MCF 10A (cell line): ENCODE measurements at regions not wholly inside any gene's neighbourhood (a gene's known extent, or its start where the extent isn't known, plus 50 kb on each side); places are given as distances from the start of the nearest gene placed in this dataset.

Source experiments
- BruUV-seq: library from RNA; stranded (reverse); fragments of 400-500 nt; replicated peaks from 2 replicates; lab custom pipeline; 2021; lab: Mats Ljungman, UMichigan
- CTCF ChIA-PET: fragments of 300-600 bp; sonication (Branson Sonifier 250); formaldehyde crosslinking; extraction: SDS; loops from one replicate; lab custom pipeline; 2021; ENCODE audit warnings: antibody characterized with exemption, inconsistent platforms; lab: Yijun Ruan, JAX
- POLR2A ChIA-PET: fragments of 300-600, 350-650 bp; sonication (Branson Sonifier 250); formaldehyde crosslinking; extraction: SDS; loops from one replicate; lab custom pipeline; 2020; ENCODE audit warnings: antibody characterized with exemption, inconsistent platforms; lab: Yijun Ruan, JAX
- DNase-seq: peaks from one replicate; pipeline ENCODE4 v3.0.0-alpha.2; 2018; ENCODE audit not compliant: unreplicated experiment
- H3K27ac Mint-ChIP-seq: one replicate; pipeline ENCODE4 v1.8.0; 2022; ENCODE audit warnings: mild to moderate bottlenecking, low read depth, mixed read lengths; ENCODE audit not compliant: unreplicated experiment
- H3K27me3 Mint-ChIP-seq: one replicate; pipeline ENCODE4 v1.8.0; 2022; ENCODE audit warnings: mixed read lengths; ENCODE audit not compliant: insufficient read depth, unreplicated experiment
- H3K36me3 Mint-ChIP-seq: one replicate; pipeline ENCODE4 v1.8.0; 2022; ENCODE audit warnings: mild to moderate bottlenecking, moderate library complexity, mixed read lengths; ENCODE audit not compliant: insufficient read depth, unreplicated experiment
- H3K4me1 Mint-ChIP-seq: one replicate; pipeline ENCODE4 v1.8.0; 2022; ENCODE audit warnings: mixed read lengths; ENCODE audit not compliant: insufficient read depth, unreplicated experiment
- H3K4me3 Mint-ChIP-seq: one replicate; pipeline ENCODE4 v1.8.0; 2022; ENCODE audit warnings: mild to moderate bottlenecking, moderate library complexity, mixed read lengths; ENCODE audit not compliant: unreplicated experiment
- H3K9me3 Mint-ChIP-seq: one replicate; pipeline ENCODE4 v1.8.0; 2022; ENCODE audit warnings: mixed read lengths; ENCODE audit not compliant: unreplicated experiment
- intact Hi-C: fragments of 100-400 bp; cut with micrococcal nuclease; formaldehyde crosslinking; loops from 2 replicates; pipeline ENCODE4 v1.14.1; 2022
- TF ChIP-seq, protein P1 (sequence below): fragments of 200-600 bp; IDR thresholded peaks from one replicate; pipeline ENCODE4 v1.8.0; 2022; ENCODE audit warnings: antibody characterized with exemption, mild to moderate bottlenecking; ENCODE audit not compliant: unreplicated experiment

DNA sequence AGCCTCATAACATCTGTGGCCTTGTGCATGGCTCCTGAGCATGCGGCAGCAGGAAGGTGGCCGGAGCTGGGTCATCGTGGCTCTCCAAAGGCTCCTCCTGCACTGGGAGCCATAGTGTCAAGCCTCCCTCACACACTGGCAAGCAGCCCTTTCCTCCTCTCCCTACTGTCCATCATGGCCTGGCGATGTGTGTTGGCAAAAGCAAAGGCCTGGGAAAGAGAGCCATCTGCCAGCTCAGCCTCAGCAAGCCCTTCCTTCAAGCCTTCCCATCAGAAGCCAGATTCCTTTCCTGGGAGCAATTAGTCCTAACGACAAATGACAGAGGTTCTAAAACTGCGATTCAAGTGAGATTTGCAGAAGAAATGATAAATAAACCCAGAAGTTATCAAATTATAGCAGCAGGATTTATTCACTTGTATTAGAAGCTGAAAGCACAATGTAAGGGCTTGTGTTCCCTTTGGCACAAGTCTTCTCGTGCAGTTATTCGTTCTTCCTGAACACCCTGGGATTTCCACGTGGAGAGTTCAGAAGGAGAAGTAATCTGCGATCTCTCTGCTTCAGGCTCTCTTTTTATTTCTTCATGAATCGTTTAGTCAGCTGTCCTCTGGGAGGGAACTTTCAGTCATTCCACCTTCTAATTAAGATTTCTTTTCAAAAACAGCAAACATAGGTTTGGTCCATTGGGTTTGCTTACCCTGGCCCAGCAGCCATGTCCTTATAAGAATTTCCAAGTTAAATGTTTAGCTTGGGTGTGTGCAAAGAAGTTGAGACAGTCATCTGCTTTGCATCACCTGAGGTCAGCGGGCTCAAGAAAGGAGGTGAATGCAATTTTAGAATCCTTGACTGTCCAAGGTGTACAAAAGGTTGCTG is 110.3 kb upstream of the TMC3 start:
- no peak overlapping the region for H3K4me3 Mint-ChIP-seq
- no peaks in the 10 kb centered on the region for H3K4me1 Mint-ChIP-seq
- ChIA-PET POLR2A (interaction anchor here (0.7 kb wide), 1 partner anchor 39 kb away, joined by 3 read pairs; no protein-coding TSS in a partner anchor), CTCF (interaction anchor here (0.6 to 1.0 kb wide), 4 partner anchors 14 to 780 kb away, joined by 3 to 5 read pairs (median 4); no protein-coding TSS in a partner anchor)
- TF ChIP-seq, protein P1, sequence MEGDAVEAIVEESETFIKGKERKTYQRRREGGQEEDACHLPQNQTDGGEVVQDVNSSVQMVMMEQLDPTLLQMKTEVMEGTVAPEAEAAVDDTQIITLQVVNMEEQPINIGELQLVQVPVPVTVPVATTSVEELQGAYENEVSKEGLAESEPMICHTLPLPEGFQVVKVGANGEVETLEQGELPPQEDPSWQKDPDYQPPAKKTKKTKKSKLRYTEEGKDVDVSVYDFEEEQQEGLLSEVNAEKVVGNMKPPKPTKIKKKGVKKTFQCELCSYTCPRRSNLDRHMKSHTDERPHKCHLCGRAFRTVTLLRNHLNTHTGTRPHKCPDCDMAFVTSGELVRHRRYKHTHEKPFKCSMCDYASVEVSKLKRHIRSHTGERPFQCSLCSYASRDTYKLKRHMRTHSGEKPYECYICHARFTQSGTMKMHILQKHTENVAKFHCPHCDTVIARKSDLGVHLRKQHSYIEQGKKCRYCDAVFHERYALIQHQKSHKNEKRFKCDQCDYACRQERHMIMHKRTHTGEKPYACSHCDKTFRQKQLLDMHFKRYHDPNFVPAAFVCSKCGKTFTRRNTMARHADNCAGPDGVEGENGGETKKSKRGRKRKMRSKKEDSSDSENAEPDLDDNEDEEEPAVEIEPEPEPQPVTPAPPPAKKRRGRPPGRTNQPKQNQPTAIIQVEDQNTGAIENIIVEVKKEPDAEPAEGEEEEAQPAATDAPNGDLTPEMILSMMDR, result no peak
- no peak for DNase-seq
- no peaks in the 10 kb centered on the region for H3K27me3 Mint-ChIP-seq
- no peak overlapping the region for H3K27ac Mint-ChIP-seq
- no peaks in the 10 kb centered on the region for H3K36me3 Mint-ChIP-seq
- H3K9me3 Mint-ChIP-seq, result no peaks in the 10 kb centered on the region
- no TSS peak for BruUV-seq
- intact Hi-C loops, result loop anchor here (5.0 kb wide), 1 partner anchor 268 kb away; no protein-coding TSS in a partner anchor

DNA sequence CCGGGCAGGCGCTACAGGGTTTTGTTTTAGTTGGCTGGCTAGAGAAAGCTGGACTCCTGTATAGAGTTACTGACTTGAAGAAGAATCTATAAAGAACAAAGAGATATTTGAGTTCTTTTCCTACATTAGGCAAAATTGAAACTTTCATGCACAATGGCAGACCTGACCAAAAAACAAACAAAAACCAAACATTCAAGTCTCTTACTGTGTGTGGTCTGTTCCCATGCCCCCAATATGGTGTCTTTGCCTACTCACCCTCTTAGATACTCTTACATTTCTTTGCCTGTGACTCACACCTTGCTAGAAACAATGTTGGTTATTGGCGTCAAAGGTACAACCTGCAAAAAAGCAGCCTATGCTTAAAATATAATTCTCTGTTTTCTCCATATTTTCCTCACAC is 109.5 kb upstream of the TMC3 start:
- no peaks in the 10 kb centered on the region for H3K36me3 Mint-ChIP-seq
- H3K4me3 Mint-ChIP-seq, result no peak overlapping the region
- no peak overlapping the region for H3K27ac Mint-ChIP-seq
- TF ChIP-seq, protein P1, result no peak
- ChIA-PET POLR2A (no interaction called here), CTCF (no interaction called here)
- no peaks in the 10 kb centered on the region for H3K4me1 Mint-ChIP-seq
- no peaks in the 10 kb centered on the region for H3K27me3 Mint-ChIP-seq
- intact Hi-C loops, result loop anchor here (5.0 kb wide), 1 partner anchor 269 kb away; no protein-coding TSS in a partner anchor
- DNase-seq, result no peak
- no TSS peak for BruUV-seq
- no peaks in the 10 kb centered on the region for H3K9me3 Mint-ChIP-seq

DNA sequence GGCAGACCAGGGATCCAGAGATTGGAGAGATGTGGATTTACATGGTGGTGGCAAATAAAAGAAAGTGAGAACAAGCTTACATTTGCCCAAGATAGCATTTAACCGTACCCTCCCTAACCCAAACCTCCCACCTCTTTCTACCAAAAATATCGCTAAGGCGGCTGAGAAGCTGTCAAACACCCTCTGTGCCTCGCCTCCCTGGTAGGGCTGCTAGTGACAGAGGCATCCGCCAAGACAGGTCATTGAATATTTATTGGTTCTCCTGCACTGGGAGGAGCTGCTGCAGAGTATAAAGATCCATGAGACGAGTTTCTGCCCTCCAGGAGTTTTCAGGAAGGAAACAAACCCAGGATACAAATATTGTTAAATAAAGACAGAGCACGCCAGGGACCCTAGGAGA is 107.3 kb upstream of the TMC3 start:
- H3K4me3 Mint-ChIP-seq, result no peak overlapping the region
- no peaks in the 10 kb centered on the region for H3K9me3 Mint-ChIP-seq
- TF ChIP-seq, protein P1, result no peak
- intact Hi-C loops, result loop anchor here (2.0 to 5.0 kb wide), 3 partner anchors 71 to 327 kb away; no protein-coding TSS in a partner anchor
- BruUV-seq, result no TSS peak
- no peaks in the 10 kb centered on the region for H3K27me3 Mint-ChIP-seq
- no peak overlapping the region for H3K27ac Mint-ChIP-seq
- no peak for DNase-seq
- H3K36me3 Mint-ChIP-seq, result no peaks in the 10 kb centered on the region
- H3K4me1 Mint-ChIP-seq, result no peaks in the 10 kb centered on the region
- CTCF ChIA-PET, result interaction anchor here (0.5 to 2.7 kb wide), 31 partner anchors 9 to 713 kb away, joined by 3 to 28 read pairs (median 4); no protein-coding TSS in a partner anchor
- POLR2A ChIA-PET, result interaction anchor here (0.7 kb wide), 2 partner anchors 183 to 565 kb away, joined by 3 to 4 read pairs; no protein-coding TSS in a partner anchor

DNA sequence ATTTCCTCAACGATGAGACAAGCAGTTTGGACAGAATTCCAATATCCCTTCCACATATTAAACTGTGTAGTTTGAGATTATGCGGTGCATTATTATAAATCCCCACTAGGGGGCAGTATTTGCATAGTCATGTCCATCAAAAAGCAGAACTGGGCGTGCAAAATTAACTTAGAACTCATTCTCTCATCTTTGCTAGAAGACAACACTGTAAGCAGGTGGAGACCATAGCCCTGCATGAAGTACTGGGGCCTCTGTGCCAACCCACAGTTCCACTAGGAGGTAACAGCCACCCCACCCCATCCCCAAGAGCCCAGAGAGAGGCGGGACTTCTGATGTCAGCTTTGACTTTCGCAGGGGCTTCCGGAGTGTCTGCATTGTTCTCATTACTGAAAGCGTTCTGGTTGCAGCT is 106.6 kb upstream of the TMC3 start:
- Mint-ChIP-seq H3K27ac (no peak overlapping the region), H3K4me3 (no peak overlapping the region), H3K9me3 (no peaks in the 10 kb centered on the region), H3K36me3 (no peaks in the 10 kb centered on the region), H3K27me3 (no peaks in the 10 kb centered on the region), H3K4me1 (no peaks in the 10 kb centered on the region)
- ChIA-PET CTCF (interaction anchor here (0.6 to 2.7 kb wide), 29 partner anchors 9 to 664 kb away, joined by 3 to 28 read pairs (median 3); no protein-coding TSS in a partner anchor), POLR2A (interaction anchor here (0.7 kb wide), 1 partner anchor 183 kb away, joined by 4 read pairs; no protein-coding TSS in a partner anchor)
- TF ChIP-seq, protein P1, result peak; percentile 79
- no TSS peak for BruUV-seq
- peak; percentile 62 for DNase-seq
- intact Hi-C loops, result loop anchor here (1.0 to 5.0 kb wide), 9 partner anchors 70 to 718 kb away; no protein-coding TSS in a partner anchor
